ENCODE measurements at regions not wholly inside any gene's neighbourhood (a gene's known extent, or its start where the extent isn't known, plus 50 kb on each side); places are given as distances from the start of the nearest gene placed in this dataset.

DNA sequence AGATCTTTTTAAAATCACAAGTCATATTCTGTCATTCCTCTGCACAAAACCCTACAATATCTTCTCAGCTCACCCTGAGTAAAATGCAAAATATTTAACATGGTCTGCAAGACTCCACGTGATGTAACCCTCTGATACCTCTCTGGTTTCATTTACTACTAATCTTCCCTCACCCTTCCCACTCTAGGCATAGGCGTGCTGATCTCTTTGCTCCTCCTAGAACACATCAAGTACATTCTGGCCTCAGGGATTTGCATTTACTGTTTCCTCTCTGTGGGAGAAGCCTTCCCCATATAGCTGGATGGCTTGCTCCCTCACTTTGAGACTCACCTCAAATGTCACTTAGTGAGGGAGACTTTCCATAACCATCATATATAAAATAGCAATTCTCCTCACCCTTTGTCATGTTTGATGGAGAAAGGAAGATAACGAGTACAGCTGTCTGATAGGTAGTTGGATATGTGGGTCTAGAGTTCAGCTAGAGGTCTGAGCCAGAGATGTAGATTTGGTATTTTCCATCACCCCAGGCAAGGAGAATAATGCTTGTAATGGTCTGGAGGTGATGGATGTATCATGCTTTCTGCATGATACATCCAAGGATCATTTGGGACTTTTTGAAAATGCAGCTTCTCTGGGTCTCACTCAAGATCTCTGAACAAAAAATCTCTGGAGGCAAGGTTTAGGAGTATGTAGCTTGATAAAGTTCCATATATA is 123.9 kb upstream of the VAMP7 start:
- TF ChIP-seq, protein P1, sequence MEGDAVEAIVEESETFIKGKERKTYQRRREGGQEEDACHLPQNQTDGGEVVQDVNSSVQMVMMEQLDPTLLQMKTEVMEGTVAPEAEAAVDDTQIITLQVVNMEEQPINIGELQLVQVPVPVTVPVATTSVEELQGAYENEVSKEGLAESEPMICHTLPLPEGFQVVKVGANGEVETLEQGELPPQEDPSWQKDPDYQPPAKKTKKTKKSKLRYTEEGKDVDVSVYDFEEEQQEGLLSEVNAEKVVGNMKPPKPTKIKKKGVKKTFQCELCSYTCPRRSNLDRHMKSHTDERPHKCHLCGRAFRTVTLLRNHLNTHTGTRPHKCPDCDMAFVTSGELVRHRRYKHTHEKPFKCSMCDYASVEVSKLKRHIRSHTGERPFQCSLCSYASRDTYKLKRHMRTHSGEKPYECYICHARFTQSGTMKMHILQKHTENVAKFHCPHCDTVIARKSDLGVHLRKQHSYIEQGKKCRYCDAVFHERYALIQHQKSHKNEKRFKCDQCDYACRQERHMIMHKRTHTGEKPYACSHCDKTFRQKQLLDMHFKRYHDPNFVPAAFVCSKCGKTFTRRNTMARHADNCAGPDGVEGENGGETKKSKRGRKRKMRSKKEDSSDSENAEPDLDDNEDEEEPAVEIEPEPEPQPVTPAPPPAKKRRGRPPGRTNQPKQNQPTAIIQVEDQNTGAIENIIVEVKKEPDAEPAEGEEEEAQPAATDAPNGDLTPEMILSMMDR (IDR thresholded peaks at IDR 0.05; ENCODE audit: low read length), result no peak
- TF ChIP-seq EZH2 (optimal IDR thresholded peaks at IDR 0.05; ENCODE audit: low read depth, low read length), result no peak
